Liver (tissue), 8 donors: ENCODE measurements at regions not wholly inside any gene's neighbourhood (a gene's known extent, or its start where the extent isn't known, plus 50 kb on each side); places are given as distances from the start of the nearest gene placed in this dataset.

Experiments used
- DNase-seq: peaks from one replicate; pipeline ENCODE4 v3.0.0-alpha.2; 2017; ENCODE audit warnings: low spot score
- H3K27ac ChIP-seq, 2 donors: one replicate each; pipeline ENCODE4 v1.7.0; 2013; ENCODE audit warnings: inconsistent platforms in 2 of 2, low read length in 2 of 2, control low read depth in 1 of 2, low read depth in 1 of 2, mild to moderate bottlenecking in 1 of 2
- H3K27me3 ChIP-seq, 4 donors: one replicate each; pipeline versions ENCODE4 v1.6.1 to v1.7.0; 2013; ENCODE audit warnings: low read length in 3 of 4, inconsistent platforms in 1 of 4, mild to moderate bottlenecking in 1 of 4, moderate library complexity in 1 of 4; ENCODE audit not compliant: control insufficient read depth in 4 of 4, insufficient read depth in 4 of 4
- H3K36me3 ChIP-seq, 4 donors: one replicate each; pipeline versions ENCODE4 v1.6.1 to v1.7.0; 2013; ENCODE audit warnings: low read length in 3 of 4, mild to moderate bottlenecking in 3 of 4, low read depth in 1 of 4, moderate library complexity in 1 of 4; ENCODE audit not compliant: control insufficient read depth in 4 of 4, insufficient read depth in 3 of 4
- H3K4me1 ChIP-seq, 4 donors: one replicate each; pipeline versions ENCODE4 v1.6.1 to v1.7.0; 2013; ENCODE audit warnings: low read length in 3 of 4, mild to moderate bottlenecking in 3 of 4, moderate library complexity in 1 of 4; ENCODE audit not compliant: control insufficient read depth in 4 of 4, insufficient read depth in 4 of 4
- H3K4me3 ChIP-seq, 3 donors: one replicate each; pipeline versions ENCODE4 v1.6.1 to v1.7.0; 2013; ENCODE audit warnings: low read length in 3 of 3, control low read depth in 1 of 3, low read depth in 1 of 3, mild to moderate bottlenecking in 1 of 3
- H3K9ac ChIP-seq, 2 donors: one replicate each; pipeline ENCODE4 v1.7.0; 2013; ENCODE audit warnings: low read length in 2 of 2, mild to moderate bottlenecking in 2 of 2, moderate library complexity in 2 of 2, control low read depth in 1 of 2, low read depth in 1 of 2
- H3K9me3 ChIP-seq, 4 donors: one replicate each; pipeline versions ENCODE4 v1.6.1 to v1.7.0; 2013; ENCODE audit warnings: low read length in 3 of 4; ENCODE audit not compliant: control insufficient read depth in 4 of 4
- CTCF ChIP-seq: fragments of 150-350 bp; IDR thresholded peaks from 2 replicates; pipeline ENCODE4 v1.5.1; 2017; ENCODE audit warnings: improper control_type of control experiment, low read depth, low read length; ENCODE audit not compliant: missing input control
- EGR1 ChIP-seq, 2 donors: IDR thresholded peaks; 2 replicates each; pipeline ENCODE4 v1.6.1; 2016 to 2018; ENCODE audit warnings: antibody characterized with exemption in 2 of 2, low read depth in 2 of 2
- FOXA1 ChIP-seq: IDR thresholded peaks from 2 replicates; pipeline ENCODE4 v1.6.1; 2016; ENCODE audit warnings: antibody characterized with exemption
- FOXA2 ChIP-seq: IDR thresholded peaks from 2 replicates; pipeline ENCODE4 v1.6.1; 2016; ENCODE audit warnings: antibody characterized with exemption
- GABPA ChIP-seq, 2 donors: IDR thresholded peaks in 1 of 2; conservative IDR thresholded peaks in 1 of 2; 2 replicates each; pipeline ENCODE4 v1.6.1; 2016; ENCODE audit warnings: antibody characterized with exemption in 2 of 2, mild to moderate bottlenecking in 1 of 2, moderate library complexity in 1 of 2
- HNF4A ChIP-seq, 2 donors: conservative IDR thresholded peaks; 2 replicates each; pipeline ENCODE4 v1.6.1; 2016; ENCODE audit warnings: antibody characterized with exemption in 2 of 2, mild to moderate bottlenecking in 2 of 2
- HNF4G ChIP-seq: IDR thresholded peaks from 2 replicates; pipeline ENCODE4 v1.6.1; 2016; ENCODE audit warnings: antibody characterized with exemption
- JUND ChIP-seq, 2 donors: IDR thresholded peaks; 2 replicates each; pipeline ENCODE4 v1.6.1; 2016; ENCODE audit warnings: antibody characterized with exemption in 2 of 2
- NR2F2 ChIP-seq: IDR thresholded peaks from 2 replicates; pipeline ENCODE4 v1.6.1; 2016; ENCODE audit warnings: antibody characterized with exemption
- RAD21 ChIP-seq, 2 donors: IDR thresholded peaks; 2 replicates each; pipeline ENCODE4 v1.6.1; 2016; ENCODE audit warnings: antibody characterized with exemption in 2 of 2, mild to moderate bottlenecking in 2 of 2
- REST ChIP-seq: IDR thresholded peaks from 2 replicates; pipeline ENCODE4 v1.6.1; 2016; ENCODE audit warnings: antibody characterized with exemption, mild to moderate bottlenecking
- RXRA ChIP-seq, 2 donors: IDR thresholded peaks; 2 replicates each; pipeline ENCODE4 v1.6.1; 2017 to 2018; ENCODE audit warnings: antibody characterized with exemption in 2 of 2, mild to moderate bottlenecking in 1 of 2
- SP1 ChIP-seq: IDR thresholded peaks from 2 replicates; pipeline ENCODE4 v1.6.1; 2018; ENCODE audit warnings: antibody characterized with exemption, mild to moderate bottlenecking
- TAF1 ChIP-seq: conservative IDR thresholded peaks from 2 replicates; pipeline ENCODE4 v1.6.1; 2016; ENCODE audit warnings: antibody characterized with exemption, mild to moderate bottlenecking
- YY1 ChIP-seq: IDR thresholded peaks from 2 replicates; pipeline ENCODE4 v1.6.1; 2016; ENCODE audit warnings: antibody characterized with exemption, mild to moderate bottlenecking
- WGBS: extraction: QIAGEN DNeasy Blood & Tissue Kit; methylation state at CpG from one replicate; pipeline ENCODE4 v1.1.7; 2013; 5-methylcytosine and 5-hydroxymethylcytosine counted together
- TF ChIP-seq, protein P1 (sequence below): IDR thresholded peaks from 2 replicates; pipeline ENCODE4 v1.6.1; 2016; ENCODE audit warnings: antibody characterized with exemption
- TF ChIP-seq, protein P2 (sequence below): IDR thresholded peaks from 2 replicates; pipeline ENCODE4 v1.6.1; 2016; ENCODE audit warnings: antibody characterized with exemption
- TF ChIP-seq, protein P3 (sequence below): IDR thresholded peaks from 2 replicates; pipeline ENCODE4 v1.6.1; 2016; ENCODE audit warnings: antibody characterized with exemption
- donor health status: healthy.
- donor health status: healthy.
- donor health status: healthy.
- donor health status: healthy.
- donor health status: healthy.

DNA sequence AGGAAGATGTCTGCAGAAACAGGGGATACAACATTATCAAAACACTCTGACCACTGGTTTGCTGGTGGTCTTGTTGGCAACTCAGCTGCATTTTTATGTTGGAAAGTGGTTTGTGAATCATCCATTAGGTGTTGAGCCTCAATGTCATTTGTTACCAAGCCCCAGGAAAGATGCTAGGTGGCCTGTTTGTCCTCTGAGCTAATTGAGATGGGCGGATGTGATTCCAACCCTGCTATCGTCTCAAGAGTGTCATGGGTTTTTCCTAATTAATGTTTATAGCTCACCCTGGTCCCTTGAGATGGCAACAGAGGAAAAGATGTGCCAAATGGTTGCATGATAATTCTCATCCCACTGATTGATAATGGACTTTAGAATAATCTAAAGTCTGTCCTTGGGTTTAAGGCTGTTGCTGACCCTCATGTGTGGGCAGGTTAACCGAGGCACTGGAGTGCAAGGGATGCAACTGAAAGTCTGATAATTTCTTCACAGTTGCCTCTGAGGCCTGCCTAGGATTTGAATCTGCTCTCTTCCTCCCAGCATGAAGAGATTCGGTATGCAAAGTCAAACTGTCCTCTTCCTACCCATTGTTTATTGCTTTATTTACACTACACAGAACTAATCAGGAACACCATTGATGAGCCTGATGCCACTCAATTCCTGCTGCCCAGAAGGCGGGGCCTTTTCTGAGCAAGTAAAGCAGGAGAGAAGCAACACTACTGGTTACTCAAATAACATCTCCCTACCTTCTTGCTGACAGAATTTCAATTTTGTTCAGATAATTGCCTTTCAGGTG, 166.2 kb upstream of the TBC1D5 start:
- peaks cover 0 to 3% (median 0%) of the 10 kb centered on the region in 4 donors for H3K27me3 ChIP-seq
- TF ChIP-seq, protein P1, sequence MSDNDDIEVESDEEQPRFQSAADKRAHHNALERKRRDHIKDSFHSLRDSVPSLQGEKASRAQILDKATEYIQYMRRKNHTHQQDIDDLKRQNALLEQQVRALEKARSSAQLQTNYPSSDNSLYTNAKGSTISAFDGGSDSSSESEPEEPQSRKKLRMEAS = no peak
- TF ChIP-seq FOXA2 (no peak), GABPA (IDR thresholded peaks at IDR 0.05 in 1 of 2, conservative IDR thresholded peaks at IDR 0.05 in 1 of 2) (no peak), NR2F2 (no peak), TAF1 (no peak), RAD21 (IDR thresholded peaks at IDR 0.05) (no peak), SP1 (no peak), RXRA (IDR thresholded peaks at IDR 0.05) (no peak), EGR1 (IDR thresholded peaks at IDR 0.05; ENCODE audit: low read depth in 2 of 2) (no peak), FOXA1 (no peak), HNF4G (no peak), HNF4A (conservative IDR thresholded peaks at IDR 0.05) (no peak)
- TF ChIP-seq, protein P2, sequence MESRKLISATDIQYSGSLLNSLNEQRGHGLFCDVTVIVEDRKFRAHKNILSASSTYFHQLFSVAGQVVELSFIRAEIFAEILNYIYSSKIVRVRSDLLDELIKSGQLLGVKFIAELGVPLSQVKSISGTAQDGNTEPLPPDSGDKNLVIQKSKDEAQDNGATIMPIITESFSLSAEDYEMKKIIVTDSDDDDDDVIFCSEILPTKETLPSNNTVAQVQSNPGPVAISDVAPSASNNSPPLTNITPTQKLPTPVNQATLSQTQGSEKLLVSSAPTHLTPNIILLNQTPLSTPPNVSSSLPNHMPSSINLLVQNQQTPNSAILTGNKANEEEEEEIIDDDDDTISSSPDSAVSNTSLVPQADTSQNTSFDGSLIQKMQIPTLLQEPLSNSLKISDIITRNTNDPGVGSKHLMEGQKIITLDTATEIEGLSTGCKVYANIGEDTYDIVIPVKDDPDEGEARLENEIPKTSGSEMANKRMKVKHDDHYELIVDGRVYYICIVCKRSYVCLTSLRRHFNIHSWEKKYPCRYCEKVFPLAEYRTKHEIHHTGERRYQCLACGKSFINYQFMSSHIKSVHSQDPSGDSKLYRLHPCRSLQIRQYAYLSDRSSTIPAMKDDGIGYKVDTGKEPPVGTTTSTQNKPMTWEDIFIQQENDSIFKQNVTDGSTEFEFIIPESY = no peak
- TF ChIP-seq, protein P3, sequence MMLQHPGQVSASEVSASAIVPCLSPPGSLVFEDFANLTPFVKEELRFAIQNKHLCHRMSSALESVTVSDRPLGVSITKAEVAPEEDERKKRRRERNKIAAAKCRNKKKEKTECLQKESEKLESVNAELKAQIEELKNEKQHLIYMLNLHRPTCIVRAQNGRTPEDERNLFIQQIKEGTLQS = no peak
- WGBS = 61% methylated on average over 5 of the region's 5 CpGs
- H3K9ac ChIP-seq = no peak overlapping the region
- no peaks in the 10 kb centered on the region for H3K9me3 ChIP-seq
- no peak overlapping the region for H3K4me3 ChIP-seq
- H3K4me1 ChIP-seq = no peaks in the 10 kb centered on the region
- H3K36me3 ChIP-seq = no peaks in the 10 kb centered on the region
- no peak for DNase-seq
- H3K27ac ChIP-seq = no peak overlapping the region

- Histone ChIP-seq H3K36me3 (no peaks in the 10 kb centered on the region), H3K27ac (no peak overlapping the region), H3K9me3 (no peaks in the 10 kb centered on the region), H3K4me3 (no peak overlapping the region), H3K27me3 (no peaks in the 10 kb centered on the region), H3K9ac (no peak overlapping the region), H3K4me1 (no peaks in the 10 kb centered on the region)
- WGBS = 43% methylated on average over 2 of the region's 2 CpGs
- DNase-seq = no peak
- TF ChIP-seq, protein P1 = no peak
- TF ChIP-seq CTCF = no peak
- no peak for TF ChIP-seq GABPA (IDR thresholded peaks at IDR 0.05 in 1 of 2, conservative IDR thresholded peaks at IDR 0.05 in 1 of 2)
- no peak for TF ChIP-seq REST
- TF ChIP-seq HNF4A (conservative IDR thresholded peaks at IDR 0.05) = no peak
- TF ChIP-seq, protein P3 = no peak
- no peak for TF ChIP-seq FOXA1
- TF ChIP-seq, protein P2 = no peak
- TF ChIP-seq EGR1 (IDR thresholded peaks at IDR 0.05; ENCODE audit: low read depth in 2 of 2) = no peak
- no peak for TF ChIP-seq RAD21 (IDR thresholded peaks at IDR 0.05)
- no peak for TF ChIP-seq RXRA (IDR thresholded peaks at IDR 0.05)
- TF ChIP-seq TAF1 = no peak
- no peak for TF ChIP-seq NR2F2
- TF ChIP-seq HNF4G = no peak
- no peak for TF ChIP-seq FOXA2
- TF ChIP-seq YY1 = no peak
- TF ChIP-seq JUND (IDR thresholded peaks at IDR 0.05) = no peak
- no peak for TF ChIP-seq SP1
Observed at GRCh38 chr3:17905996-17906395, 163.6 kb upstream of the TBC1D5 start.
